WTC11 (cell line): ENCODE measurements at regions not wholly inside any gene's neighbourhood (a gene's known extent, or its start where the extent isn't known, plus 50 kb on each side); places are given as distances from the start of the nearest gene placed in this dataset.

Experiments
- ATAC-seq: fragments of 200-7000 bp; cut with Tn5 transposase; 2 replicates; pipeline ENCODE4 v1.10.0; 2021; ENCODE audit warnings: mild to moderate bottlenecking, moderate library complexity
- CTCF ChIA-PET: fragments of 300-600 bp; sonication (Branson Sonifier 250); formaldehyde crosslinking; loops from one replicate; lab custom pipeline; 2021; ENCODE audit warnings: antibody characterized with exemption; lab: Charles Lee
- POLR2A ChIA-PET: fragments of 350-600 bp; sonication (Branson Sonifier 250); formaldehyde crosslinking; loops from one replicate; lab custom pipeline; 2021; ENCODE audit warnings: antibody characterized with exemption; lab: Charles Lee
- DNase-seq: peaks from one replicate; pipeline ENCODE4 v3.0.0; 2021; ENCODE audit warnings: low spot score
- H3K27ac Mint-ChIP-seq: 2 replicates; pipeline ENCODE4 v1.8.0; 2021; ENCODE audit warnings: mixed read lengths
- H3K27me3 Mint-ChIP-seq: 2 replicates; pipeline ENCODE4 v1.8.0; 2021; ENCODE audit warnings: low read depth, mild to moderate bottlenecking, moderate library complexity, mixed read lengths
- H3K36me3 Mint-ChIP-seq: 2 replicates; pipeline ENCODE4 v1.8.0; 2021; ENCODE audit warnings: mixed read lengths
- H3K4me1 Mint-ChIP-seq: 2 replicates; pipeline ENCODE4 v1.8.0; 2022; ENCODE audit warnings: mixed read lengths
- H3K4me3 Mint-ChIP-seq: 2 replicates; pipeline ENCODE4 v1.8.0; 2021; ENCODE audit warnings: mild to moderate bottlenecking, moderate library complexity, mixed read lengths
- H3K9me3 Mint-ChIP-seq: 2 replicates; pipeline ENCODE4 v1.8.0; 2021; ENCODE audit warnings: mixed read lengths
- ELF4 ChIP-seq: sonication (generic); formaldehyde crosslinking; IDR thresholded peaks from 2 replicates; pipeline ENCODE4 v1.8.1; 2022; ENCODE audit warnings: low read depth, mild to moderate bottlenecking, moderate library complexity, missing genetic modification reagents
- ESRRA ChIP-seq: sonication (generic); formaldehyde crosslinking; IDR thresholded peaks from 2 replicates; pipeline ENCODE4 v1.8.1; 2022; ENCODE audit warnings: mild to moderate bottlenecking, missing genetic modification reagents, borderline replicate concordance
- FOXJ3 ChIP-seq: sonication (generic); formaldehyde crosslinking; IDR thresholded peaks from 2 replicates; pipeline ENCODE4 v1.9.0; 2021; ENCODE audit warnings: missing genetic modification reagents, mild to moderate bottlenecking, borderline replicate concordance
- GABPB1 ChIP-seq: sonication (generic); formaldehyde crosslinking; IDR thresholded peaks from 2 replicates; pipeline ENCODE4 v1.8.1; 2023; ENCODE audit warnings: mild to moderate bottlenecking, missing genetic modification reagents
- GRHL2 ChIP-seq: fragments of 250-450 bp; sonication (Bioruptor Pico); IDR thresholded peaks from 2 replicates; pipeline ENCODE4 v1.8.0; 2022; ENCODE audit warnings: mild to moderate bottlenecking, moderate library complexity; ENCODE audit not compliant: insufficient replicate concordance, severe bottlenecking
- MXD4 ChIP-seq: fragments of 250-450 bp; sonication (Bioruptor Pico); IDR thresholded peaks from 2 replicates; pipeline ENCODE4 v1.8.0; 2021; ENCODE audit warnings: mild to moderate bottlenecking, moderate library complexity, borderline replicate concordance
- NFYB ChIP-seq: sonication (generic); formaldehyde crosslinking; conservative IDR thresholded peaks from 2 replicates; pipeline ENCODE4 v1.8.0; 2022; ENCODE audit warnings: low read depth, missing genetic modification reagents
- NR2C2 ChIP-seq: sonication (generic); formaldehyde crosslinking; IDR thresholded peaks from 2 replicates; pipeline ENCODE4 v1.8.0; 2022; ENCODE audit warnings: mild to moderate bottlenecking, missing genetic modification reagents
- OVOL2 ChIP-seq: fragments of 250-450 bp; sonication (Bioruptor Pico); IDR thresholded peaks from 2 replicates; pipeline ENCODE4 v1.9.0; 2021; ENCODE audit warnings: mild to moderate bottlenecking, borderline replicate concordance
- RELA ChIP-seq: sonication (generic); formaldehyde crosslinking; IDR thresholded peaks from 2 replicates; pipeline ENCODE4 v1.8.1; 2022; ENCODE audit warnings: missing genetic modification reagents, mild to moderate bottlenecking, borderline replicate concordance
- SMAD4 ChIP-seq: sonication (generic); formaldehyde crosslinking; IDR thresholded peaks from 2 replicates; pipeline ENCODE4 v1.8.0; 2022; ENCODE audit warnings: mild to moderate bottlenecking, missing genetic modification reagents
- SOX15 ChIP-seq: fragments of 250-450 bp; sonication (Bioruptor Pico); IDR thresholded peaks from 2 replicates; pipeline ENCODE4 v1.9.0; 2021; ENCODE audit warnings: mild to moderate bottlenecking
- ZNF121 ChIP-seq: sonication (generic); formaldehyde crosslinking; IDR thresholded peaks from 2 replicates; pipeline ENCODE4 v1.8.0; 2023; ENCODE audit warnings: missing genetic modification reagents
- ZNF138 ChIP-seq: sonication (generic); formaldehyde crosslinking; conservative IDR thresholded peaks from 2 replicates; pipeline ENCODE4 v1.8.1; 2022; ENCODE audit warnings: mild to moderate bottlenecking, moderate library complexity, missing genetic modification reagents
- ZNF219 ChIP-seq: sonication (generic); formaldehyde crosslinking; IDR thresholded peaks from 2 replicates; pipeline ENCODE4 v1.8.0; 2023; ENCODE audit warnings: missing genetic modification reagents, mild to moderate bottlenecking, borderline replicate concordance
- ZNF232 ChIP-seq: sonication (generic); formaldehyde crosslinking; IDR thresholded peaks from 2 replicates; pipeline ENCODE4 v1.8.0; 2022; ENCODE audit warnings: mild to moderate bottlenecking, missing genetic modification reagents
- ZNF317 ChIP-seq: sonication (generic); formaldehyde crosslinking; IDR thresholded peaks from 2 replicates; pipeline ENCODE4 v1.8.1; 2023; ENCODE audit warnings: low read depth, mild to moderate bottlenecking, moderate library complexity, missing genetic modification reagents, borderline replicate concordance
- ZNF416 ChIP-seq: fragments of 250-450 bp; sonication (Bioruptor Pico); IDR thresholded peaks from 2 replicates; pipeline ENCODE4 v1.9.0; 2021; ENCODE audit warnings: mild to moderate bottlenecking, inconsistent platforms
- ZNF423 ChIP-seq: fragments of 250-450 bp; sonication (Bioruptor Pico); IDR thresholded peaks from 2 replicates; pipeline ENCODE4 v2.1.2; 2022; ENCODE audit warnings: mild to moderate bottlenecking, moderate library complexity
- TF ChIP-seq, protein P1 (sequence below): sonication (generic); formaldehyde crosslinking; IDR thresholded peaks from 2 replicates; pipeline ENCODE4 v1.8.1; 2022; ENCODE audit warnings: low read depth, mild to moderate bottlenecking, moderate library complexity, missing genetic modification reagents, borderline replicate concordance
- TF ChIP-seq, protein P2 (sequence below): sonication (generic); formaldehyde crosslinking; IDR thresholded peaks from 2 replicates; pipeline ENCODE4 v1.8.1; 2023; ENCODE audit warnings: mild to moderate bottlenecking, missing genetic modification reagents, moderate library complexity
- TF ChIP-seq, protein P3 (sequence below): sonication (generic); formaldehyde crosslinking; IDR thresholded peaks from 2 replicates; pipeline ENCODE4 v1.8.1; 2022; ENCODE audit warnings: missing genetic modification reagents, borderline replicate concordance
- TF ChIP-seq, protein P4 (sequence below): sonication (generic); formaldehyde crosslinking; IDR thresholded peaks from 2 replicates; pipeline ENCODE4 v1.8.1; 2022; ENCODE audit warnings: mild to moderate bottlenecking, missing genetic modification reagents, moderate library complexity, borderline replicate concordance
- TF ChIP-seq, protein P5 (sequence below): sonication (generic); formaldehyde crosslinking; IDR thresholded peaks from 2 replicates; pipeline ENCODE4 v1.8.1; 2023; ENCODE audit warnings: mild to moderate bottlenecking, missing genetic modification reagents

DNA sequence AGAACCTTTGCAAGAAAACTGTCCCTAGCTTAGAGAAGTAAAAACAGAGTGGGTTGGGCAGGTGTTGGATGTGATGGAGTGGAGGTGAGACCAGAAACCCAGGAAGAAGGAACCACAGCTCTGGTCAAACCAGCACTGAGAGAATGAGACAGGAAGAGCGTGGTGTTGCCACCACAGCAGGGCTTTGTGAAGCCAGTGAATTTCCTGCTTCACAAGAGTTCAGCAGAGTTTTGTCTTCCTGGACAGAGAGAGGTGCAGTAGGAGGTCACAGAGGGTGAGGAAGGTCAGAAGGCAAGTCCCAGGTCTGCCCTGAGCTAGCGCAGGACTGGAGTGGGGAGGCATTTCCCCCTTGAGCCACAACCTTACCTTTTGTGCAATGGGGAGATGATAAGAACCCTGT, 2306.2 kb upstream of the ACO1 start:
- POLR2A ChIA-PET = no interaction called here

DNA sequence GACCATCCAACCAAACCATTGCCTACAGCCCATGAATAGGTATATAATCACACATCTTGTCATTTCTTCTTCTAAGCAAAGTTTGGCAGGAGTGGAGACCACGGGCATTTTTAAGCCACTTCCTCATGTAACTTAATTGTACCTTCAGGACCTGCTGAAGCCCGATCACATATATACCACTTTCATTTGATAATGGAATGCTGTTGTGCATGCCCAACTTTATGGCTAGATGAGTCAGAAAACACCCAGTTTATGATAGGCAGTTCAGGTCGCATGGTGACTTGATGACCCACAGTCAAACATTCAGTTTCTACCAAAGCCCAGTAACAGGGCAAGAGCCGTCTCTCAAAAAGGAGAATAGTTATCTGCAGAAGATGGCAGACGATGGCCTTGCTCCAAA, 2295.0 kb upstream of the ACO1 start:
- H3K4me3 Mint-ChIP-seq = no peak overlapping the region
- DNase-seq (no peak), ATAC-seq (no peak)
- TF ChIP-seq, protein P1, sequence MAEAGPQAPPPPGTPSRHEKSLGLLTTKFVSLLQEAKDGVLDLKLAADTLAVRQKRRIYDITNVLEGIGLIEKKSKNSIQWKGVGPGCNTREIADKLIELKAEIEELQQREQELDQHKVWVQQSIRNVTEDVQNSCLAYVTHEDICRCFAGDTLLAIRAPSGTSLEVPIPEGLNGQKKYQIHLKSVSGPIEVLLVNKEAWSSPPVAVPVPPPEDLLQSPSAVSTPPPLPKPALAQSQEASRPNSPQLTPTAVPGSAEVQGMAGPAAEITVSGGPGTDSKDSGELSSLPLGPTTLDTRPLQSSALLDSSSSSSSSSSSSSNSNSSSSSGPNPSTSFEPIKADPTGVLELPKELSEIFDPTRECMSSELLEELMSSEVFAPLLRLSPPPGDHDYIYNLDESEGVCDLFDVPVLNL (CRISPR knock-in tag) = no peak
- TF ChIP-seq OVOL2 (CRISPR knock-in tag) (no peak), ZNF121 (CRISPR knock-in tag) (no peak), ZNF416 (CRISPR knock-in tag) (no peak), ELF4 (no peak), NFYB (CRISPR knock-in tag) (no peak), GABPB1 (CRISPR knock-in tag) (no peak), ZNF317 (CRISPR knock-in tag) (no peak), RELA (CRISPR knock-in tag) (no peak), GRHL2 (CRISPR knock-in tag) (no peak), ZNF138 (CRISPR knock-in tag) (no peak), SOX15 (CRISPR knock-in tag) (no peak), MXD4 (CRISPR knock-in tag) (no peak), ESRRA (CRISPR knock-in tag) (no peak), NR2C2 (CRISPR knock-in tag) (no peak), SMAD4 (CRISPR knock-in tag) (no peak)
- TF ChIP-seq, protein P2, sequence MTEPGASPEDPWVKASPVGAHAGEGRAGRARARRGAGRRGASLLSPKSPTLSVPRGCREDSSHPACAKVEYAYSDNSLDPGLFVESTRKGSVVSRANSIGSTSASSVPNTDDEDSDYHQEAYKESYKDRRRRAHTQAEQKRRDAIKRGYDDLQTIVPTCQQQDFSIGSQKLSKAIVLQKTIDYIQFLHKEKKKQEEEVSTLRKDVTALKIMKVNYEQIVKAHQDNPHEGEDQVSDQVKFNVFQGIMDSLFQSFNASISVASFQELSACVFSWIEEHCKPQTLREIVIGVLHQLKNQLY (CRISPR knock-in tag) = no peak
- TF ChIP-seq, protein P3, sequence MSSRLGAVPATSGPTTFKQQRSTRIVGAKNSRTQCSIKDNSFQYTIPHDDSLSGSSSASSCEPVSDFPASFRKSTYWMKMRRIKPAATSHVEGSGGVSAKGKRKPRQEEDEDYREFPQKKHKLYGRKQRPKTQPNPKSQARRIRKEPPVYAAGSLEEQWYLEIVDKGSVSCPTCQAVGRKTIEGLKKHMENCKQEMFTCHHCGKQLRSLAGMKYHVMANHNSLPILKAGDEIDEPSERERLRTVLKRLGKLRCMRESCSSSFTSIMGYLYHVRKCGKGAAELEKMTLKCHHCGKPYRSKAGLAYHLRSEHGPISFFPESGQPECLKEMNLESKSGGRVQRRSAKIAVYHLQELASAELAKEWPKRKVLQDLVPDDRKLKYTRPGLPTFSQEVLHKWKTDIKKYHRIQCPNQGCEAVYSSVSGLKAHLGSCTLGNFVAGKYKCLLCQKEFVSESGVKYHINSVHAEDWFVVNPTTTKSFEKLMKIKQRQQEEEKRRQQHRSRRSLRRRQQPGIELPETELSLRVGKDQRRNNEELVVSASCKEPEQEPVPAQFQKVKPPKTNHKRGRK = no peak
- TF ChIP-seq, protein P4, sequence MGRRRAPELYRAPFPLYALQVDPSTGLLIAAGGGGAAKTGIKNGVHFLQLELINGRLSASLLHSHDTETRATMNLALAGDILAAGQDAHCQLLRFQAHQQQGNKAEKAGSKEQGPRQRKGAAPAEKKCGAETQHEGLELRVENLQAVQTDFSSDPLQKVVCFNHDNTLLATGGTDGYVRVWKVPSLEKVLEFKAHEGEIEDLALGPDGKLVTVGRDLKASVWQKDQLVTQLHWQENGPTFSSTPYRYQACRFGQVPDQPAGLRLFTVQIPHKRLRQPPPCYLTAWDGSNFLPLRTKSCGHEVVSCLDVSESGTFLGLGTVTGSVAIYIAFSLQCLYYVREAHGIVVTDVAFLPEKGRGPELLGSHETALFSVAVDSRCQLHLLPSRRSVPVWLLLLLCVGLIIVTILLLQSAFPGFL (CRISPR knock-in tag) = no peak
- peaks cover 9% of the 10 kb centered on the region for H3K9me3 Mint-ChIP-seq
- no peak overlapping the region for H3K27ac Mint-ChIP-seq
- ChIA-PET CTCF (no interaction called here), POLR2A (no interaction called here)
- no peaks in the 10 kb centered on the region for H3K4me1 Mint-ChIP-seq
- no peaks in the 10 kb centered on the region for H3K27me3 Mint-ChIP-seq
- no peaks in the 10 kb centered on the region for H3K36me3 Mint-ChIP-seq

More for the DNA sequence above, 2306.2 kb upstream of the ACO1 start:
- no peaks in the 10 kb centered on the region for H3K36me3 Mint-ChIP-seq
- no peak overlapping the region for H3K27ac Mint-ChIP-seq
- no peak for TF ChIP-seq ZNF423 (CRISPR knock-in tag)
- TF ChIP-seq ZNF232 (CRISPR knock-in tag) = no peak
- TF ChIP-seq ZNF138 (CRISPR knock-in tag) = no peak
- no peak for TF ChIP-seq ZNF219 (CRISPR knock-in tag)
- TF ChIP-seq FOXJ3 (CRISPR knock-in tag) = no peak
- TF ChIP-seq, protein P5, sequence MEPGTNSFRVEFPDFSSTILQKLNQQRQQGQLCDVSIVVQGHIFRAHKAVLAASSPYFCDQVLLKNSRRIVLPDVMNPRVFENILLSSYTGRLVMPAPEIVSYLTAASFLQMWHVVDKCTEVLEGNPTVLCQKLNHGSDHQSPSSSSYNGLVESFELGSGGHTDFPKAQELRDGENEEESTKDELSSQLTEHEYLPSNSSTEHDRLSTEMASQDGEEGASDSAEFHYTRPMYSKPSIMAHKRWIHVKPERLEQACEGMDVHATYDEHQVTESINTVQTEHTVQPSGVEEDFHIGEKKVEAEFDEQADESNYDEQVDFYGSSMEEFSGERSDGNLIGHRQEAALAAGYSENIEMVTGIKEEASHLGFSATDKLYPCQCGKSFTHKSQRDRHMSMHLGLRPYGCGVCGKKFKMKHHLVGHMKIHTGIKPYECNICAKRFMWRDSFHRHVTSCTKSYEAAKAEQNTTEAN = no peak
- no peak for ATAC-seq
- no peaks in the 10 kb centered on the region for H3K27me3 Mint-ChIP-seq
- H3K9me3 Mint-ChIP-seq = peaks cover 20% of the 10 kb centered on the region
- no peak overlapping the region for H3K4me3 Mint-ChIP-seq
- CTCF ChIA-PET = no interaction called here
- H3K4me1 Mint-ChIP-seq = peaks cover 2% of the 10 kb centered on the region; the same call in 1 of the 2 replicates
- DNase-seq = no peak
